Liver (tissue), 8 donors: ENCODE measurements at regions not wholly inside any gene's neighbourhood (a gene's known extent, or its start where the extent isn't known, plus 50 kb on each side); places are given as distances from the start of the nearest gene placed in this dataset.

Experiments
- DNase-seq: peaks from one replicate; pipeline ENCODE4 v3.0.0-alpha.2; 2017; ENCODE audit warnings: low spot score
- H3K27ac ChIP-seq, 2 donors: one replicate each; pipeline ENCODE4 v1.7.0; 2013; ENCODE audit warnings: inconsistent platforms in 2 of 2, low read length in 2 of 2, control low read depth in 1 of 2, low read depth in 1 of 2, mild to moderate bottlenecking in 1 of 2
- H3K27me3 ChIP-seq, 4 donors: one replicate each; pipeline versions ENCODE4 v1.6.1 to v1.7.0; 2013; ENCODE audit warnings: low read length in 3 of 4, inconsistent platforms in 1 of 4, mild to moderate bottlenecking in 1 of 4, moderate library complexity in 1 of 4; ENCODE audit not compliant: control insufficient read depth in 4 of 4, insufficient read depth in 4 of 4
- H3K36me3 ChIP-seq, 4 donors: one replicate each; pipeline versions ENCODE4 v1.6.1 to v1.7.0; 2013; ENCODE audit warnings: low read length in 3 of 4, mild to moderate bottlenecking in 3 of 4, low read depth in 1 of 4, moderate library complexity in 1 of 4; ENCODE audit not compliant: control insufficient read depth in 4 of 4, insufficient read depth in 3 of 4
- H3K4me1 ChIP-seq, 4 donors: one replicate each; pipeline versions ENCODE4 v1.6.1 to v1.7.0; 2013; ENCODE audit warnings: low read length in 3 of 4, mild to moderate bottlenecking in 3 of 4, moderate library complexity in 1 of 4; ENCODE audit not compliant: control insufficient read depth in 4 of 4, insufficient read depth in 4 of 4
- H3K4me3 ChIP-seq, 3 donors: one replicate each; pipeline versions ENCODE4 v1.6.1 to v1.7.0; 2013; ENCODE audit warnings: low read length in 3 of 3, control low read depth in 1 of 3, low read depth in 1 of 3, mild to moderate bottlenecking in 1 of 3
- H3K9ac ChIP-seq, 2 donors: one replicate each; pipeline ENCODE4 v1.7.0; 2013; ENCODE audit warnings: low read length in 2 of 2, mild to moderate bottlenecking in 2 of 2, moderate library complexity in 2 of 2, control low read depth in 1 of 2, low read depth in 1 of 2
- H3K9me3 ChIP-seq, 4 donors: one replicate each; pipeline versions ENCODE4 v1.6.1 to v1.7.0; 2013; ENCODE audit warnings: low read length in 3 of 4; ENCODE audit not compliant: control insufficient read depth in 4 of 4
- ATF3 ChIP-seq: IDR thresholded peaks from 2 replicates; pipeline ENCODE4 v1.6.1; 2016; ENCODE audit warnings: antibody characterized with exemption
- CTCF ChIP-seq: fragments of 150-350 bp; IDR thresholded peaks from 2 replicates; pipeline ENCODE4 v1.5.1; 2017; ENCODE audit warnings: improper control_type of control experiment, low read depth, low read length; ENCODE audit not compliant: missing input control
- EGR1 ChIP-seq, 2 donors: IDR thresholded peaks; 2 replicates each; pipeline ENCODE4 v1.6.1; 2016 to 2018; ENCODE audit warnings: antibody characterized with exemption in 2 of 2, low read depth in 2 of 2
- FOXA1 ChIP-seq: IDR thresholded peaks from 2 replicates; pipeline ENCODE4 v1.6.1; 2016; ENCODE audit warnings: antibody characterized with exemption
- FOXA2 ChIP-seq: IDR thresholded peaks from 2 replicates; pipeline ENCODE4 v1.6.1; 2016; ENCODE audit warnings: antibody characterized with exemption
- GABPA ChIP-seq, 2 donors: IDR thresholded peaks in 1 of 2; conservative IDR thresholded peaks in 1 of 2; 2 replicates each; pipeline ENCODE4 v1.6.1; 2016; ENCODE audit warnings: antibody characterized with exemption in 2 of 2, mild to moderate bottlenecking in 1 of 2, moderate library complexity in 1 of 2
- HNF4A ChIP-seq, 2 donors: conservative IDR thresholded peaks; 2 replicates each; pipeline ENCODE4 v1.6.1; 2016; ENCODE audit warnings: antibody characterized with exemption in 2 of 2, mild to moderate bottlenecking in 2 of 2
- HNF4G ChIP-seq: IDR thresholded peaks from 2 replicates; pipeline ENCODE4 v1.6.1; 2016; ENCODE audit warnings: antibody characterized with exemption
- JUND ChIP-seq, 2 donors: IDR thresholded peaks; 2 replicates each; pipeline ENCODE4 v1.6.1; 2016; ENCODE audit warnings: antibody characterized with exemption in 2 of 2
- MAX ChIP-seq: IDR thresholded peaks from 2 replicates; pipeline ENCODE4 v1.6.1; 2016; ENCODE audit warnings: antibody characterized with exemption
- NR2F2 ChIP-seq: IDR thresholded peaks from 2 replicates; pipeline ENCODE4 v1.6.1; 2016; ENCODE audit warnings: antibody characterized with exemption
- RAD21 ChIP-seq, 2 donors: IDR thresholded peaks; 2 replicates each; pipeline ENCODE4 v1.6.1; 2016; ENCODE audit warnings: antibody characterized with exemption in 2 of 2, mild to moderate bottlenecking in 2 of 2
- RXRA ChIP-seq, 2 donors: IDR thresholded peaks; 2 replicates each; pipeline ENCODE4 v1.6.1; 2017 to 2018; ENCODE audit warnings: antibody characterized with exemption in 2 of 2, mild to moderate bottlenecking in 1 of 2
- SP1 ChIP-seq: IDR thresholded peaks from 2 replicates; pipeline ENCODE4 v1.6.1; 2018; ENCODE audit warnings: antibody characterized with exemption, mild to moderate bottlenecking
- TAF1 ChIP-seq: conservative IDR thresholded peaks from 2 replicates; pipeline ENCODE4 v1.6.1; 2016; ENCODE audit warnings: antibody characterized with exemption, mild to moderate bottlenecking
- YY1 ChIP-seq: IDR thresholded peaks from 2 replicates; pipeline ENCODE4 v1.6.1; 2016; ENCODE audit warnings: antibody characterized with exemption, mild to moderate bottlenecking
- WGBS: extraction: QIAGEN DNeasy Blood & Tissue Kit; methylation state at CpG from one replicate; pipeline ENCODE4 v1.1.7; 2013; 5-methylcytosine and 5-hydroxymethylcytosine counted together
- TF ChIP-seq, protein P1 (sequence below): IDR thresholded peaks from 2 replicates; pipeline ENCODE4 v1.6.1; 2016; ENCODE audit warnings: antibody characterized with exemption
- TF ChIP-seq, protein P2 (sequence below): IDR thresholded peaks from 2 replicates; pipeline ENCODE4 v1.6.1; 2016; ENCODE audit warnings: antibody characterized with exemption, mild to moderate bottlenecking
- donor health status: healthy.
- donor health status: healthy.
- donor health status: healthy.
- donor health status: healthy.
- donor health status: healthy.

DNA sequence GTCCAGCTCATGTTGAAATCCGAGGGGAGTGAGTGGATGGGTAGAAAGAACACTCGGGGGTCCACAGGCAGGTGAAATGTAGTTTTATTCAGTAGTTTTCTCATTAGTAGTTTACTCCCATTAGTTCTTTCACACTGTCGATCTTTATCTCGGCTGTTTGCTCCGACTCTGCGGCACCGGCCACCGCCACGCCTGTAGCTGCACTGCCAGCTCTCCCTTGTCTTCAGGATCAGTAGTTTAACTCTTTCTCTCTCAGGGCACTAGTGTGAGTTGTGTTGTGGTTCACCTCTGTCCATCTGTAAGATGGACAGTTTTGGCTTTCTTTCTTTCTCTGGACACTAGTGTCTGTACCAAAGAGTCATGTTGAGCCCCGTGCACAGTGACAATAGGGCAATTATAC is 195.7 kb downstream of the LMBRD1 start:
- no peaks in the 10 kb centered on the region for H3K27me3 ChIP-seq
- no peaks in the 10 kb centered on the region for H3K9me3 ChIP-seq
- TF ChIP-seq, protein P1, sequence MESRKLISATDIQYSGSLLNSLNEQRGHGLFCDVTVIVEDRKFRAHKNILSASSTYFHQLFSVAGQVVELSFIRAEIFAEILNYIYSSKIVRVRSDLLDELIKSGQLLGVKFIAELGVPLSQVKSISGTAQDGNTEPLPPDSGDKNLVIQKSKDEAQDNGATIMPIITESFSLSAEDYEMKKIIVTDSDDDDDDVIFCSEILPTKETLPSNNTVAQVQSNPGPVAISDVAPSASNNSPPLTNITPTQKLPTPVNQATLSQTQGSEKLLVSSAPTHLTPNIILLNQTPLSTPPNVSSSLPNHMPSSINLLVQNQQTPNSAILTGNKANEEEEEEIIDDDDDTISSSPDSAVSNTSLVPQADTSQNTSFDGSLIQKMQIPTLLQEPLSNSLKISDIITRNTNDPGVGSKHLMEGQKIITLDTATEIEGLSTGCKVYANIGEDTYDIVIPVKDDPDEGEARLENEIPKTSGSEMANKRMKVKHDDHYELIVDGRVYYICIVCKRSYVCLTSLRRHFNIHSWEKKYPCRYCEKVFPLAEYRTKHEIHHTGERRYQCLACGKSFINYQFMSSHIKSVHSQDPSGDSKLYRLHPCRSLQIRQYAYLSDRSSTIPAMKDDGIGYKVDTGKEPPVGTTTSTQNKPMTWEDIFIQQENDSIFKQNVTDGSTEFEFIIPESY = no peak
- TF ChIP-seq YY1 (no peak), MAX (no peak), FOXA1 (no peak), JUND (IDR thresholded peaks at IDR 0.05) (no peak), CTCF (no peak), ATF3 (no peak), RAD21 (IDR thresholded peaks at IDR 0.05) (no peak), HNF4G (no peak), SP1 (no peak), HNF4A (conservative IDR thresholded peaks at IDR 0.05) (no peak), RXRA (IDR thresholded peaks at IDR 0.05) (no peak), GABPA (IDR thresholded peaks at IDR 0.05 in 1 of 2, conservative IDR thresholded peaks at IDR 0.05 in 1 of 2) (no peak), TAF1 (no peak), FOXA2 (no peak), EGR1 (IDR thresholded peaks at IDR 0.05; ENCODE audit: low read depth in 2 of 2) (no peak), NR2F2 (no peak)
- TF ChIP-seq, protein P2, sequence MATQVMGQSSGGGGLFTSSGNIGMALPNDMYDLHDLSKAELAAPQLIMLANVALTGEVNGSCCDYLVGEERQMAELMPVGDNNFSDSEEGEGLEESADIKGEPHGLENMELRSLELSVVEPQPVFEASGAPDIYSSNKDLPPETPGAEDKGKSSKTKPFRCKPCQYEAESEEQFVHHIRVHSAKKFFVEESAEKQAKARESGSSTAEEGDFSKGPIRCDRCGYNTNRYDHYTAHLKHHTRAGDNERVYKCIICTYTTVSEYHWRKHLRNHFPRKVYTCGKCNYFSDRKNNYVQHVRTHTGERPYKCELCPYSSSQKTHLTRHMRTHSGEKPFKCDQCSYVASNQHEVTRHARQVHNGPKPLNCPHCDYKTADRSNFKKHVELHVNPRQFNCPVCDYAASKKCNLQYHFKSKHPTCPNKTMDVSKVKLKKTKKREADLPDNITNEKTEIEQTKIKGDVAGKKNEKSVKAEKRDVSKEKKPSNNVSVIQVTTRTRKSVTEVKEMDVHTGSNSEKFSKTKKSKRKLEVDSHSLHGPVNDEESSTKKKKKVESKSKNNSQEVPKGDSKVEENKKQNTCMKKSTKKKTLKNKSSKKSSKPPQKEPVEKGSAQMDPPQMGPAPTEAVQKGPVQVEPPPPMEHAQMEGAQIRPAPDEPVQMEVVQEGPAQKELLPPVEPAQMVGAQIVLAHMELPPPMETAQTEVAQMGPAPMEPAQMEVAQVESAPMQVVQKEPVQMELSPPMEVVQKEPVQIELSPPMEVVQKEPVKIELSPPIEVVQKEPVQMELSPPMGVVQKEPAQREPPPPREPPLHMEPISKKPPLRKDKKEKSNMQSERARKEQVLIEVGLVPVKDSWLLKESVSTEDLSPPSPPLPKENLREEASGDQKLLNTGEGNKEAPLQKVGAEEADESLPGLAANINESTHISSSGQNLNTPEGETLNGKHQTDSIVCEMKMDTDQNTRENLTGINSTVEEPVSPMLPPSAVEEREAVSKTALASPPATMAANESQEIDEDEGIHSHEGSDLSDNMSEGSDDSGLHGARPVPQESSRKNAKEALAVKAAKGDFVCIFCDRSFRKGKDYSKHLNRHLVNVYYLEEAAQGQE = no peak
- H3K27ac ChIP-seq = no peak overlapping the region
- WGBS = 28% methylated on average over 10 of the region's 10 CpGs
- no peaks in the 10 kb centered on the region for H3K4me1 ChIP-seq
- no peak overlapping the region for H3K4me3 ChIP-seq
- DNase-seq = no peak
- no peak overlapping the region for H3K9ac ChIP-seq
- no peaks in the 10 kb centered on the region for H3K36me3 ChIP-seq
